Neural cell (in vitro differentiated cells): ENCODE measurements at regions not wholly inside any gene's neighbourhood (a gene's known extent, or its start where the extent isn't known, plus 50 kb on each side); places are given as distances from the start of the nearest gene placed in this dataset.

Experiments
- CTCF ChIP-seq: fragments of 450-650 bp; IDR thresholded peaks from 2 replicates; pipeline ENCODE4 v1.5.1; 2014; ENCODE audit warnings: antibody characterized with exemption, mild to moderate bottlenecking, moderate library complexity; ENCODE audit not compliant: poor library complexity, severe bottlenecking
- REST ChIP-seq: IDR thresholded peaks from 2 replicates; pipeline ENCODE4 v1.6.1; 2012; ENCODE audit warnings: borderline replicate concordance
- TAF1 ChIP-seq: IDR thresholded peaks from 2 replicates; pipeline ENCODE4 v1.6.1; 2012; ENCODE audit warnings: low read depth

- no peak for TF ChIP-seq CTCF
- no peak for TF ChIP-seq REST
- TF ChIP-seq TAF1 = no peak
Measured at GRCh38 chr11:122319691-122320620, 203.9 kb upstream of the BLID start.
